CD4-positive, alpha-beta T cell treated with Interleukin-4 for 1 hour (primary cell): ENCODE measurements at regions not wholly inside any gene's neighbourhood (a gene's known extent, or its start where the extent isn't known, plus 50 kb on each side); places are given as distances from the start of the nearest gene placed in this dataset.

Source experiments
- DNase-seq, 2 donors: peaks; one replicate each; pipeline ENCODE4 v3.0.0-alpha.2; 2020 to 2022

DNA sequence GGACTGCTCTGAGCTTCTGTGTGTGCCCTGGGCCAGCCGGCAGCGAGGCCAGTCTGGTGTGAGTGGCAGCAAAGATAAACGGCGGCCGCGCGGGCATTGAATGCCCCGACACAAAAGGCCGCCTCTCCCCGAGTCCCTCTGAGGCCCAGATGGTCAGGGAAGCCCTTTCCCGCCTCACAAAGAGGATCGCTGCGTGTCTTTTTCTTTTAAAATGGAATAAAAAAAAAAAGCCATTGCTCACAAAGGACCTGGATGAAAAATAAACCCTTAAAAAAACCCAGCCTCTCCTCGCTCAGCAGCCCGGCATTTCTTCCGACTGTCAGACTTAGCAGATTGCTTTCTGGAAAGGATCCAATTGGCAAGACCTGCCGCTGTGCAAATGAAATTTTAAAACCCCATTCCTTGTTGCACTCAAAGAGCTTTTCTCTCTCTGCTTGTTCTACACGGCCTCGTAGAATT, 578.7 kb downstream of the BCOR start:
- no peak for DNase-seq

DNA sequence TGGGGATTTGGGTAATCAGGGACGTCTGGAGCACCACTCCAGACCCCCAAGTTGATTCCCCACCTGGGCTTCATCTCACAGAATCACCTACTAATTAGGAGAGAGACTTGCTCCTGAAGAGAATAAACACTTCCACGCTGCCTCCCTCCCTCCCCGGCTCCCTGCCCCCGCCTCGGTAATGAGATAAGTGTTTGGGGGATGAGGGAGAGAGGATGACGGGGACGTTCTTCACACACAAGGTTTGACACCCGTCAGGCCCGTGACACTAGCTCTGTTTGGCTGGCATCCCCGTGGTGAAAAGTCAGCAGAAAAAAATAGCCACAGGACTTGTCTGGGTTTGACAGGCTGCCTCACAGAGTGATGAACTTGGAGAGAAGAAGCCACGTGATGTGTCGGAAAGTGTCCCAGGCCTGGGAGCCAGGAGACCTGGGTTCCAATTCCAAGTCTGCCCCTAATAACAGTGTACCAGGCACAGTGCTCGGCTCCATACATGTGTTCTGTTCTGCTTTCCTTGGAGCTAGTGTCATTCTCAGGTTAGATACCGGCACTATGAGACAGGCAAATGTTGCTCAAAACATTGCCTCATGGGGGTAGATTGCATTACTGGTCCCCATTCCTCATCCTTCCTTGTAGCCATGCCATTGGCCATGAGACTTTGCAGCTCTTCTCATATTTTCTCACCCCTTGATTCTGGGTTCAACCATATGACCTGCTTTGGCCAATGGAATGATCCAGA, 578.0 kb downstream of the BCOR start:
- no peak for DNase-seq

DNA sequence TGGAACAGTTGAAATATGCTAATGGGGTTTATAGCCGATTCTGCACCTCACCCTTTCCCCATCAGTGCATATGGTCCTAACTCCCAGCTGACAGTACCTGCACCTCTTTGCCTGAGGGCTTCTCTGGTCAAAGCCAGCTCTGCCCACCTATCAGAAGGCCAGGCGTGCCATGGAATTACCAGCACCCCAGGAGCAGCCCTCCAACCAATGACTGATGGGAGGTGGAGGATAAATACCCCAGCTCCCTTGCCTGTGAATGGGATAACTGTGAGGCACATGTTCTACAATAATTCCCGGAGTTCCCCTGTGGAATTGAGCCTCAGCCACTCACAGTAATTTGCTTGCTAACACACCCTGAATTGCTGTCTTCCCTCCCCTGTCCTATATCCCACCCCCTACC, 572.0 kb downstream of the BCOR start:
- DNase-seq: no peak

DNA sequence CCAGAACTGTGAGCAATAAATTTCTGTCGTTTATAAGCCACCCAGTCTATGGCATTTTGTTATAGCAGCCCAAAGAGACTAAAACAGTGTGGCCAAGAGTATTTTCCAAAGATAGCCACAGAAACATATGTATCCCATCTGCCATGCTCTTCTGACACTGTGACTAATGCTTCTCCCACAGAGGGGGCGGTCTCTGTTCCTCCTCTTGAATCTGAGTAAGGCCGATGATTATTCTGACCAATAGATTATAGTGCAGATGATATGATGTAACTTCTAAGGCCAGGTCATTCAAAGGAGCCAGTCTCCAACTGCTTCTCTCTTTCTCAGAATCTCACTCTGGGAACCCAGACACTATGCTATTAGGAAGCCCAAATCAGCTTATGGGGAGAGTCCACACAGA, 570.7 kb downstream of the BCOR start:
- DNase-seq: no peak

DNA sequence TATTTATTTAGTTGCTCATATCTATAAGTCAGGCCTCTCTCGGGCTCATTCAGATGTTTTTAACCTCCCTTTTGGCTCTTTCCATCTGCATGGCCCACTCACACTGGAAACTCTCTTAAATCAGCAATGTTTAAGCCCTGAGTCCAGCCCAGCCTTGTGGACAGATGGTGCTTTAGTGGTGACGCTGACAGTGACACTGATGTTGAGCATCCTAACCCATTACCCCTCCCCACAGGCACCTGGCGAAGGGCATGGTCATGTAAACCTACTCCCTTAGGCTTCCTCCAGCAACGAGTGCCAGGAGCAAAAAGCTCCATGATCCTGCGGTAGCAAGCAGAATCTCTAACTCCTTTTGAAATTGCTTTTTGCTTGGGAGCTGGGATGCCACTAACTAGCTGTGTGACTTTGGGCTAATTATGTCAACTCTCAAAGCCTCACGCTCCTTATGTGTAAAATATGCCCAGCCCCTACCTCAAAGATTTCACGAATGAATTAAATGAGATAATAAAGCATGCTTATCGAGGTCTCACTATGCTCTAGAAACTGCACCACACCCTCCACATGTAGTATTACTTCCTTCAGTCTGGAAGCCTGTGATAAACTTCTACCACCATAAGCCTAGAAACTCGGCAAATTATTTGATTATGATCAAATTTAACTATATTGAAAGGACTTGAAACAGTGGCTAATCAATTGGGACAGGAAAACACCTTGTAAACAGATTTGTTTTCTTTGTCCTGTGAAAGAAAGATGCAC, 569.4 kb downstream of the BCOR start:
- DNase-seq: no peak

DNA sequence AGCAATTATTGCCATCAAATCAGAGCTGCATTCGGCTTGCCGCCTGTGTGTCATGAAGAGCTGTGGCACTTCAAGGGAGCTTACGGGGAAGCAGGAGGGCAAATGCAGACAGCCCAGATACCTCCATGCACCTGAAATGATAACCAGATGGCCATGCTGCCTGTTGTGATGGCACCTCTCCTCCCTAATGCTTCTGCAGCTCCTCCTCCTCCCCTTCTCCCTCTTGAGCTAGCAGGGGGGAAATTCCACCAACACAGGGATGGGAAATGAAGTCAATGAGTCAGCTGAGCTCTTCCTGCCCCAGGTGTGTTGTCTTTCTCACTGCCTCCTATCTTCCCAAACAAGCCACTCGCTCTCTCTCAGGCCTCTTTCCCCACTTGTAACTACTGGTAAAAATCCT, 565.0 kb downstream of the BCOR start:
- DNase-seq: no peak

DNA sequence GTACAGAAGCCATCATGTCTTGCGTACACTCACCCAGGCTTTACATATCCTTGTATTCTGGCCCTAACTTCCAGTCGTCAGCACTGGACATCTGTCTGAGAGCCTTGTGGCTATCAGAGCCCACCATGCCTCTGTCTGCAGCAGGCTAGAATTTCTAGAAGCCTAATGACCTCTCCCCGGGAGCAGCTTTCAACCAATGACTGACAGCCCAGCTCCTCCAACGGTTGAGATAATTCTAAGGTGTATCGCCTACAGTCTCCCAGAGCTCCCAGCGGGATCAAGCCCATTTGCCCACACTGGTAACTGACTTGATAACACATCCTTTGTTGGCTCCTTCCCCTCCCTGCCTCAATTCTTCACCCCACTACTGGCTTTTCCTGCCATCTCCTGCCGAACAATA, 562.8 kb downstream of the BCOR start:
- no peak for DNase-seq

DNA sequence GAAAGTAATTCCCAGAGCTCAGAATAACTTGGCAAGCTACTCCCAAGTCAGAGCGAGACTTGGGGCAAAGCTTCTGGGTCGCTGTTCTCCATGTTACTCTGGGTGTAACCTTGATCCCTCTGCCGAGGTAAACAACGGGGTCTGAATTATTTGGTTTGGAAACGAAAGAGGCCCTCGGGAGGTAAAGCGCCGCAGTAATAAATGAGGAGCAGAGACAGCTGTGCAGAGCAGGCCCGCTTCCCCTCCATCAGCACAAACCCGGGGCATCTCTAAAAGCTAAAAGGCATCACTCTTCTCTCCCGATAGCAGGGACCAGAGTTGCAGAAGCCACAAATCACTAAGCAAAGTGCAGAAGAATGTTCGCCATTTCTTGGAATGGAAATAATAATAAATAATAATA, 561.5 kb downstream of the BCOR start:
- no peak for DNase-seq

DNA sequence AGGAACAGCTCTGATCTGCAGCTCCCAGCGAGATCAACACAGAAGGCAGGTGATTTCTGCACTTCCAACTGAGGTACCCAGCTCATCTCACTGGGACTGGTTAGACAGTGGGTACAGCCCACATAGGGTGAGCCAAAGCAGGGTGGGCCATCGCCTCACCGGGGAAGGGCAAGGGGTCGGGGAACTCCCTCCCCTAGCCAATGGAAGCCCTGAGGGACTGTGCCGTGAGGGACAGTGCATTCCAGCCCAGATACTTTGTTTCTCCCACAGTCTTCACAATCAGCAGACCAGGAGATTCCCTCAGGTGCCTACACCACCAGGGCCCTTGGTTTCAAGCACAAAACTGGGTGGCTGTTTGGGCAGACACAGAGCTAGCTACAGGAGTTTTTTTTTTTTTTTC, 555.9 kb downstream of the BCOR start:
- DNase-seq: no peak

DNA sequence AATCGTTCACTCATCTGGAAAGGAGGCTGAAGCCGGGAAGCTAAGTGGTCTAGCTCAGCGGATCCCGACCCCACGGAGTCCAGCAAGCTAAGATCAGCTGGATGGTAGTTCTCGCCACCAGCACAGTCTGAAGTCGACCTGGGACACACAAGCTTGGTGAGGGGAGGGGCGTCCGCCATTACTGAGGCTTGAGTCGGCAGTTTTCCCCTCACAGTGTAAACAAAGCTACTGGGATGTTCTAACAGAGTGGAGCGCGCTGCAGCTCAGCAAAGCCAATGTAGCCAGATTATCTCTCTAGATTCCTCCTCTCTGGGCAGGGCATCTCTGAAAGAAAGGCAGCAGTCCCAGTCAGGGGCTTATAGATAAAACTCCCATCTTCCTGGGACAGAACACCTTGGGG, 555.4 kb downstream of the BCOR start:
- DNase-seq: no peak

DNA sequence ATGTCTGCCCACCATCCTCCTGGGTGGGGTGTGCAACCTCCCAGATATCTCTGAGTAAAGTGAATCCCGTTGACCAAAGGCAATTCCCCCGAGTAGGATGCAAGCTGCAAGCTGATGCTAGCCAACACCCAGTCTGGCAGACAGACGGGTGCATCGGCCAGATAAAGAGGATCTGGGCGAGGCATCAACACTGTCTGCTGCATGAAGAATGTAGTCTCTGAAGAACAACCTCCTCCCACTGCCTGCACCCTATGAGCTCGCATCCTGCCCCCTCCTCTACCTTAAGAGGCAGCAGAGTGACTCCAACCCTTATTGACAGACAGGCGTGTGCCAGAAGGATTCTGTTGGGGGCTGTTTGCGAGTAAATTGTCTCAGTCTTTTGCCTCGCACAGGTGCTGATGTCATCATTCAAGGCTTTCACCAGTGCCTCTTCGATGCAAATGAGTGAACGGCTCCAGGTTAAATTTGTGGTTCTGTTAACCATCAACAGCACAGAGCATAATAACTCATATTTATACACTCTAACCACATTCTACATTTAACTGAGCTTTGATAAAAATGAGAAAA, 546.9 kb downstream of the BCOR start:
- no peak for DNase-seq

DNA sequence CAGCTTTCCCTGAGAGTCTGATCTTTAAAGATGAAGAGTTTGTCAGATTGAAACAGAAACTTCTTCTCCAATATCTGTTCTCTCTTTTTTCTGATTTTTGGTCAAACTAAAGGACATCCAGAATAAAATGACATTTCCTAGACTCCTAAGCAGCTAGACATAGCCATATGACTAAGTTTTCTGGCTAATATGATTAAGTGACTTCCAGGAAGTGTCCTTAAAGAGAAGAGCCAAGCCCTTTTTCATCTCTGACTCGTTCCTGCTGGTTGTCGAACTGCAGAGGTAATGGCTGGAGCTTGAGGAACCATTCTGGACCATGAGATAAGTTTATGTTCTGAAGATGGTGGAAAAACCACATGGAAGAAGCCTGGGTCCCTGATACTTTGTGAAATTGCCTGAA, 546.0 kb downstream of the BCOR start:
- DNase-seq: no peak

DNA sequence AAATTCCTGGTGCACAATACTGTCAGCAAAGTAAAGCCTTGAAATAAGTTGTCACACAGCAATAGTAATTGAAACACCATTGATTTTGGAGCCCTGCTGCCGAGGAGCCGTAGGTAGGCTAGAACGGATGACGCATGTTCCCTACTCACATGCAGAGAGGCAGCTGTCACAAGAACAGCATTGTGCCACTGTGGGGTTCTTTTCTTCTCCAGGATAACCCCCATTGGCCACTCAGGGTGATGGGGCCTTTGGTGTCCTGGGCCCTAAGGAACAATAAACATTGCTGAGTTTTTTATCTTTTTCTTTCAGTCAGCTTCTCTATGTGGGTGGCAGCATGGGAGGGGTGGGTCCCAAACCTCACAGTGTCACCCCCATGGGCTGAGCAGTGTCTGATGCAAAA, 542.3 kb downstream of the BCOR start:
- DNase-seq: no peak

DNA sequence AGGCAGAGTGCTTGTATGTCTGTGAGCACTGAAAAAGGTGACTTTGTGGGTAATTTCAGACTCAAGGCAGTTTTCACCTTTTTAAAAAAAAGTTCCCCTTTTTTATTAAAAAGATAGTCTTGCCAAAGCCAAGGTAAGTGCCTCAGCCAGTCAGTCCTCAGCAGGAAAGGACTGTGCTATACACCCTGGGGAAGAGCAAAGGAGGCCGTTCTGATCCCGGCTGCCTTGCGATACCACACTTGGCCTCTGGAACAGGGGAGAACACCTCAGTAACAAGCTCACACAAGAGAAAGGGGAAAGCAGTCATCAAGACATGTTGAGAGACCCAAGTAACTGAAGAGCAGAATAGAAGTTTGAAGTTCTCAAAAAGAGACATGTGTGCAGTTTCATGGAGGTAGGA, 541.7 kb downstream of the BCOR start:
- no peak for DNase-seq

DNA sequence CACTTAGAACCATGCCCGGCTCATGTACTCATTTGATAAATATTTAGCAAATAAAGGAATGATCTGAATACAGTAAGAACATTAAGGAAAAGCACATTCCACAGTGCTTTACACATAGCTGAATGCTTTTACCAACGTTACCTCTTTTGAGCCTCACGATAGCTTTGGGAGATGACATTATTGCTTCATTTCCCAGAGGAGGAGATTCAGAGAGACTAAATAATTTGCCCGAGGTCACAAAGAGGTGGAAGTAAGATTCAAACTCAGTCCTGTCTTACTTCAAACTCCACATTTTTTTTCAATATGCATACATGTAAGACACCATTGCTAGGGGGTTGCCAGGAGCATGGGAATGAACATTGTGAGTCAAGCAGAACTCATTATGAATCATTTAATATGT, 538.5 kb downstream of the BCOR start:
- no peak for DNase-seq

DNA sequence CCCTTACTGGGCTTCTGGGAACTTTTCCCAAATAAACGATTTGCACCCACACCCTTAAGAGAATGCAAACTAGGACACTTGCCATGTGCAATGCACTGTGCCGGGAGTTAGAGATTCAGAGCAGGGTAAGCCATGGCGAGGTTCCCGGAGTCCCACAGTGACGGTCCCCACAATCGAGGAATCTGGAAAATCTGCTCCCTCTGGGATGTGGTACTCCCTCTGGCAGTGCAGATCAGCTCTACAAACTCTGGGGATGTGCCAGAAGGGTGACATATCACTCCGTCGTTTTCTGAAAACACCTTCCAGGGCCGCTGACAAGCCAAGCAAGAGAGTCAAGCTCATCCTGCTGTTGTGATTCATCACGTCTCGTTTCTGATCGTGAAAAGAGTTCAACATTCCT, 537.5 kb downstream of the BCOR start:
- no peak for DNase-seq

DNA sequence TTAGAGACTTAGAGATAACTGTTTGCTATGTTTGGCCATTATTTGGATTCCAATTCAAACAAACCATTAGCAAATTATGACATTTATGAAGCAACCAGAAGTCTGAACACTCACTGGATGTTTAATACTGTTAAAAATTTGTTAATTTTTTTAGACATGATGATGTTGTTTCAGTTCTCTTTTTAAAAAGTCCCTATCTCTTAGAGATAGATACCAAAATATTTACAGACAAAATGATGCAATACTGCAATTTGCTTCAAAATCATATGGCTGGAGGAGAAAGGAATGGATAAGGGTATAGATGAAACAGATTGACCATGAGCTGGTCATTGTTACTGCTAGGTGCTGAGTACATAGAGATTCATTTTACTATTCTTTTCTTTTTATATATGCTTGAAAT, 534.6 kb downstream of the BCOR start:
- no peak for DNase-seq

DNA sequence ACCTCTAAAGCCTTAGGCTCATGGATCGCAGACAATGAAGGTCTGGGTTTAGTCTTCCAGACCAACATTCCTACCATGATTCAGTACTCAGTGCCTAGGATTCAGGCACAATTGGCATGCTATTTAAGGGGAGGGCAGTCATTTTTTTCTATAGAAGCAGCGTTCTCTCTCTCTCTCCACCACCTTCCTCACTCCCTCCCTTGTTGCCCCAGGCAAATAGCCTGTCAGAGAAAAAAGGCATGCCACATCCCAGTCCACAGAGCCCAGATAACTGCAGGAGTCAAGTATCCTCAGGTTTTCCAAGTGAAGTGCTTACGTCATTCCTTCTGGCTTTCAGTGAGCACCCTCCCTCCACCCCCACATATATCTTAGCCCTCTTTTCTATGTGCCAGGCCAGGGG, 533.0 kb downstream of the BCOR start:
- no peak for DNase-seq

DNA sequence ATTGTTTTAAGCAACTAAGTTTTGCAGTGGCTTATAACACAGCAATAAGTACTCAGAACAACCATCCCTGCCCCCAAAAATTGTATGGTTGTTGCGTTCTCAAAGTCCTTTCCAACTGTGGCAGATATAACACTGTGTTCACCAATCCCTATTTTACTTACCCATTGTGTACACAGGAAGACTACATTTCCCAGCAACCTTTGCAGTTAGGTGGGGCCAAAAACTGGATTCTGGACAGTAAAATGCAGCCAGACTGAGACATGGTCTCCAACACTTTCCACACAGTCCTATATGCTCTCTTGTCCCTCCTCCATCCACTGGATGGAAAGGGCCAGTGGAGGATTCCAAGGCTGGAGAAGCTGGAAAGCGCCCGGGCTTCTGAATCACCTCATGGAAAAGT, 523.6 kb downstream of the BCOR start:
- DNase-seq: no peak

DNA sequence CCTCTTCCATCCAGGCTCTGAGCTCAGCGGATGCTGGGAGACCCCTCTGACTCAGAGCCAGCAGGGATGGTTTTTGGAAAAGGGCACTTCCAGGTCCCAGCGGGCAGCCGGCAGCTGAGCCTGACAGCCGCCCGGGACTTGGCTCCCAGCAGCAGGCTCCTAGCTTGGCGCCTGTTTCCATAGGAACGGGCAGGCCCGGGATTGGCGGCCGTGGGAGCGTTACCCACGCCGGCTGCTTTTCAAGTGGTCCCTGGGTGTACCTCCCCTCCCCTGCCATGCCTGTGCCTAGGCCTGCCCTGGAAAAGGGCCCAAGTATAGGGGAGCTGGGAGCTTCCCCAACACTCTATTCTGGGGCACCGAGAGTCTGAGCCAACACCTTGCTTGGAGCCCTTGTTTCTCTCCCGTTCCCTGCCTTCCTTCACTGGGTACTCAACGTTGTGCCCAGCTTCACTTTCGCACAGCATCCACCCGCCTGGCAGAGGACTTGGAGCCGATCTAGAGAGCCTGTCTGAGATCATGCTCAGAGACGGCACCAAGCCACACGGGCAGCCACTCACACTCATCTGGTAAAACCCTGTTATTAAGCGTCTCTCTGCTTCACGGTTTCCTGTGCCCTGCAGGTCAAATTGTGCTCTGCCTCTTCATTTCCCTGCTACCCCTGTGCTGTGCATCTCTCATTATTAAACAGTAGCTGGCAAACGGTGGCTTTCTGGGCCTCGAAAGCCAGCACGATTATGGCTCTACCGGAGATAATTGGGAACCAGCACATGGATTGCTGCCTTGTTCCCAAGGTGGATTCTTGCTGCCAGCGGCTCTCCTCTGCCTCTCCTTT, 521.5 kb downstream of the BCOR start:
- no peak for DNase-seq

DNA sequence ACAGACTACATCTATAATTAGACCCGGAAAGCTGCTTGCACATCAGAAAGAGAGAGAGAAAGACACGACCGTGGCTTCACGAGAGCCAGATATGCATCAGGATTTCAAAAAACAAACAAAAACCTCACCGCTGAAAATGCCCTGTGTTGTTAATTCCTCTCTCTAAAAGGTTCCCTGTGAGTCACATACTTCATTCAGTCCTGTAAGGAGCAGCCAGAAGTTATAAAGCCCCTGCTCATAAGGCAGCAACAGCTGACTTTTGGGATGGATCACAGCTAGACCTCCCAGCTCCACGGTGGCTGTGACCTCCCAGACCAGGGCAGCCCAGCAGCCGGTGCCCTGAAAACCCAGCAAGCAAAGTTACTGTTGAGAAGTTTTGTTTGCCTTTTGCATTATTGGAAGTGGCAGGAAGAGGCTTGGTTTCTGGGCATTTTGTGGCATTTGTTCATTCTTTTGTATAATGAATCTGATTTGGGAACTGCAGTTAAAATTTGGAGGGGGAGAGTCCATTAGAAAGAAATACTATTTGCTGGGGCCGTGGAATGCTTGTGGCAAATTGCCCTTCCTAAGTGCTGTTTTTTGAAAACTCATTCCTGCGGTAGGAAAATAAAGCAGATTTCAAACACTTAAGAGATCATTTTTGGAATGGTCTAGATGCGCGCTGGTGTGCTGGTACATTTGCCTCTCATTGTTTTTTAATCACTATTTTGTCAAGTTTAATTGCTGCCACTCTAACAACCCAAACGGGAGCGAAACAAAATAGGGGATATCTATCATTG, 520.4 kb downstream of the BCOR start:
- no peak for DNase-seq
